ENCODE measurements at regions not wholly inside any gene's neighbourhood (a gene's known extent, or its start where the extent isn't known, plus 50 kb on each side); places are given as distances from the start of the nearest gene placed in this dataset.

- TF ChIP-seq CTCF (IDR thresholded peaks at IDR 0.05) (no peak), POLR2AphosphoS5 (IDR thresholded peaks at IDR 0.05) (no peak), POLR2A (IDR thresholded peaks at IDR 0.05) (no peak)
Measured at GRCh38 chr15:93683651-93684050, 547.7 kb upstream of the MCTP2 start.
